ENCODE measurements at regions not wholly inside any gene's neighbourhood (a gene's known extent, or its start where the extent isn't known, plus 50 kb on each side); places are given as distances from the start of the nearest gene placed in this dataset.
A peak's percentile ranks its signal among the peaks of the same experiment; 100 is the strongest.

DNA sequence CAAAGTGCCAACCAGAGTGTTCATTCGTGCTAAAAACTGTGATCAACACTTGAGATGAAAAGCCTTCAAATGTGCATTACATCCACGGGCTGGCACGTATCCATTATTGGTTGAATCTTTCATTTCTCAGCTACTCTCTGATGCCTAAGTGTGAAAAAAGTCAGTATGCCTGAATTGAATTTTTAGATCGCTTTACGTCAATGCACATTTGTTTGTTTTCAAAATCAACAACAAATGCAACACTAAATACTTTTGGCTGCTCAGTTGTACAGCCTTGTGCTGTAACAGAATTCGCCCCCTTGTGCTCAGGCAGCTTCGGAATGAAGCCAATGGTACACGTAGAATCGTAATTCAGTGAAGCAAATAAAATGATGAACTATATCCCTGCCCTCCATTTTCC is 446.5 kb upstream of the NRP1 start:
- Histone ChIP-seq H2AK5ac (ENCODE audit: low read length) (no peak overlapping the region), H2AFZ (ENCODE audit: insufficient read depth, low read length, poor library complexity) (no peak overlapping the region), H3K9me3 (ENCODE audit: insufficient read depth, low read depth, low read length) (no peaks in the 10 kb centered on the region), H2BK12ac (ENCODE audit: low read length) (no peak overlapping the region), H4K8ac (ENCODE audit: low read depth, low read length) (no peak overlapping the region), H3K23ac (ENCODE audit: low read length) (no peak overlapping the region), H4K12ac (ENCODE audit: low read depth, low read length) (no peak overlapping the region), H3K27me3 (ENCODE audit: insufficient read depth, low read length) (no peaks in the 10 kb centered on the region), H3K27ac (ENCODE audit: low read depth, low read length) (no peak overlapping the region), H3K36me3 (ENCODE audit: control insufficient read depth in 1 of 2, insufficient read depth in 2 of 2, low read length in 2 of 2) (no peaks in the 10 kb centered on the region), H3K4me1 (ENCODE audit: control insufficient read depth in 1 of 2, insufficient read depth in 2 of 2, low read length in 2 of 2) (no peaks in the 10 kb centered on the region), H3K18ac (ENCODE audit: low read length) (no peak overlapping the region), H3K14ac (ENCODE audit: low read length) (no peak overlapping the region), H4K91ac (ENCODE audit: low read depth, low read length) (no peak overlapping the region), H2BK5ac (ENCODE audit: low read depth, low read length, poor library complexity) (no peak overlapping the region), H3K4me2 (ENCODE audit: low read length) (no peak overlapping the region), H3K4me3 (ENCODE audit: low read depth, low read length) (no peak overlapping the region), H3K79me2 (ENCODE audit: control insufficient read depth, insufficient read depth, low read length, poor library complexity) (no peaks in the 10 kb centered on the region), H3K9ac (ENCODE audit: low read length) (no peak overlapping the region), H2BK120ac (ENCODE audit: insufficient read depth, low read length, poor library complexity) (no peak overlapping the region), H3K79me1 (ENCODE audit: low read length) (no peaks in the 10 kb centered on the region), H3K4ac (ENCODE audit: low read depth, low read length) (no peak overlapping the region)
- no CpG with 5 or more reads among the region's 9 CpGs for WGBS (ENCODE audit: extremely low coverage, insufficient coverage, insufficient read length)
- peak in 1 of 2 donors; percentile 21 for DNase-seq

DNA sequence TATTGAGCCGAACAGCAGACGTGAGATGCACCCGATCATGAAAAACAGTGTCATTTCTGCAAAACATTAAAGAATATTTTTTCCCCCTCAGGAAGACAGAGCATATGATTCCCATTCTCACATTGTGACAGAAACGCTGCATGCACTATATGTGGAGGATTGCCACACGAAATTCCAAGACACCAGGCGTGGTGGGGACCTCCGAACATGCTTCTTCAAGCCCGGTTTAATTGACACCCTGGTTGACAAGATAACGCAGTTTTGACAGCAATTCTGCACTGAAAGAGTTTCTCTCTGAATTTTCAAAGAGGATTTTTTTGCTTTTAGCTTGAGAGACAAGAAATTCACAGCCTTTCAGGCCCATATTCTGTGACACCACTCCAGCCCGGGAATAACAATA is 442.8 kb upstream of the NRP1 start:
- H2AFZ ChIP-seq (ENCODE audit: insufficient read depth, low read length, poor library complexity) = no peak overlapping the region
- no peak overlapping the region for H2BK120ac ChIP-seq (ENCODE audit: insufficient read depth, low read length, poor library complexity)
- H3K27ac ChIP-seq (ENCODE audit: low read depth, low read length) = no peak overlapping the region
- no peak overlapping the region for H4K8ac ChIP-seq (ENCODE audit: low read depth, low read length)
- no peak overlapping the region for H3K18ac ChIP-seq (ENCODE audit: low read length)
- H3K23ac ChIP-seq (ENCODE audit: low read length) = no peak overlapping the region
- H3K9ac ChIP-seq (ENCODE audit: low read length) = no peak overlapping the region
- no peaks in the 10 kb centered on the region for H3K27me3 ChIP-seq (ENCODE audit: insufficient read depth, low read length)
- H2BK5ac ChIP-seq (ENCODE audit: low read depth, low read length, poor library complexity) = no peak overlapping the region
- no peak overlapping the region for H2BK12ac ChIP-seq (ENCODE audit: low read length)
- no peak overlapping the region for H3K14ac ChIP-seq (ENCODE audit: low read length)
- H3K4ac ChIP-seq (ENCODE audit: low read depth, low read length) = no peak overlapping the region
- no peak overlapping the region for H3K4me3 ChIP-seq (ENCODE audit: low read depth, low read length)
- H3K36me3 ChIP-seq (ENCODE audit: control insufficient read depth in 1 of 2, insufficient read depth in 2 of 2, low read length in 2 of 2) = no peaks in the 10 kb centered on the region
- H3K9me3 ChIP-seq (ENCODE audit: insufficient read depth, low read depth, low read length) = no peaks in the 10 kb centered on the region
- H4K91ac ChIP-seq (ENCODE audit: low read depth, low read length) = no peak overlapping the region
- no peak overlapping the region for H2AK5ac ChIP-seq (ENCODE audit: low read length)
- no peak for DNase-seq
- no peak overlapping the region for H3K4me2 ChIP-seq (ENCODE audit: low read length)
- no peak overlapping the region for H4K12ac ChIP-seq (ENCODE audit: low read depth, low read length)
- H3K79me1 ChIP-seq (ENCODE audit: low read length) = no peaks in the 10 kb centered on the region
- no CpG with 5 or more reads among the region's 10 CpGs for WGBS (ENCODE audit: extremely low coverage, insufficient coverage, insufficient read length)
- no peaks in the 10 kb centered on the region for H3K79me2 ChIP-seq (ENCODE audit: control insufficient read depth, insufficient read depth, low read length, poor library complexity)
- H3K4me1 ChIP-seq (ENCODE audit: control insufficient read depth in 1 of 2, insufficient read depth in 2 of 2, low read length in 2 of 2) = peaks cover 0 to 2% of the 10 kb centered on the region in 2 experiments

DNA sequence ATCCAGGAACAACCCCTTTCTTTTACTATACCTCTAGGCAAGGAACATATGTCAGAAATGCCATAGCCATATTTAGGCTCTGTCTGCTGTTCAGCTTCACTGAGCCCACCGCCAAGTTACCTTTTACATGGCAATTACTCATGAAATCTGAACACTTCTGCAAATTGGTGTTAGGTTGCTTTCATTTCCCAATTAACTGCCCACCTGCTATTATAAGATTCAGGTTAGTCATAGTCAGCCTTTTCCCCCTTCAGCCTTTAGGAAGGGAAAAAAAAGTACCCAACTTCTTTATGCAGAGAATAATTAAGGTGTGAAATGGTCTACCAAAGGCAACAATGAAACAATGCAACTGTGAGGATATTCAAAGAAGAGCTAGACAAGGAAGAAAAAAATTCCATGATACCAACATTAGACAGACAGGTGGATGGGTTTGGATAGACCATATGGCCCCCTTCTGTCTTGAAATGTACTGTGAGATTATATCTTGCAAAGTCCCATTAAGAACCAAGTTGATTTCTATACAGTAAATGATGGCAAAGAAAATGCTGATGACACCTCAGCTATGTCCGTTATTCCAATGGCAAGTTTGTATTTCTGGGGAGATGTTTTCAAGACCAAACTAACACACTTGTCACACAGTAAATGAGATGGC is 442.1 kb upstream of the NRP1 start:
- H2BK5ac ChIP-seq (ENCODE audit: low read depth, low read length, poor library complexity) = no peak overlapping the region
- H3K9me3 ChIP-seq (ENCODE audit: insufficient read depth, low read depth, low read length) = no peaks in the 10 kb centered on the region
- no peaks in the 10 kb centered on the region for H3K79me2 ChIP-seq (ENCODE audit: control insufficient read depth, insufficient read depth, low read length, poor library complexity)
- H3K4ac ChIP-seq (ENCODE audit: low read depth, low read length) = no peak overlapping the region
- no peak overlapping the region for H4K91ac ChIP-seq (ENCODE audit: low read depth, low read length)
- WGBS (ENCODE audit: extremely low coverage, insufficient coverage, insufficient read length) = no CpG with 5 or more reads among the region's 2 CpGs
- no peak overlapping the region for H3K18ac ChIP-seq (ENCODE audit: low read length)
- no peak overlapping the region for H4K12ac ChIP-seq (ENCODE audit: low read depth, low read length)
- no peak overlapping the region for H2BK12ac ChIP-seq (ENCODE audit: low read length)
- no peak overlapping the region for H3K14ac ChIP-seq (ENCODE audit: low read length)
- no peak overlapping the region for H3K4me2 ChIP-seq (ENCODE audit: low read length)
- H2AK5ac ChIP-seq (ENCODE audit: low read length) = no peak overlapping the region
- H2BK120ac ChIP-seq (ENCODE audit: insufficient read depth, low read length, poor library complexity) = no peak overlapping the region
- H3K4me3 ChIP-seq (ENCODE audit: low read depth, low read length) = no peak overlapping the region
- DNase-seq = no peak
- H2AFZ ChIP-seq (ENCODE audit: insufficient read depth, low read length, poor library complexity) = no peak overlapping the region
- H3K9ac ChIP-seq (ENCODE audit: low read length) = no peak overlapping the region
- H3K23ac ChIP-seq (ENCODE audit: low read length) = no peak overlapping the region
- H4K8ac ChIP-seq (ENCODE audit: low read depth, low read length) = no peak overlapping the region
- H3K4me1 ChIP-seq (ENCODE audit: control insufficient read depth in 1 of 2, insufficient read depth in 2 of 2, low read length in 2 of 2) = peaks cover 0 to 2% of the 10 kb centered on the region in 2 experiments
- H3K79me1 ChIP-seq (ENCODE audit: low read length) = no peaks in the 10 kb centered on the region
- H3K36me3 ChIP-seq (ENCODE audit: control insufficient read depth in 1 of 2, insufficient read depth in 2 of 2, low read length in 2 of 2) = no peaks in the 10 kb centered on the region
- H3K27me3 ChIP-seq (ENCODE audit: insufficient read depth, low read length) = no peaks in the 10 kb centered on the region
- no peak overlapping the region for H3K27ac ChIP-seq (ENCODE audit: low read depth, low read length)

DNA sequence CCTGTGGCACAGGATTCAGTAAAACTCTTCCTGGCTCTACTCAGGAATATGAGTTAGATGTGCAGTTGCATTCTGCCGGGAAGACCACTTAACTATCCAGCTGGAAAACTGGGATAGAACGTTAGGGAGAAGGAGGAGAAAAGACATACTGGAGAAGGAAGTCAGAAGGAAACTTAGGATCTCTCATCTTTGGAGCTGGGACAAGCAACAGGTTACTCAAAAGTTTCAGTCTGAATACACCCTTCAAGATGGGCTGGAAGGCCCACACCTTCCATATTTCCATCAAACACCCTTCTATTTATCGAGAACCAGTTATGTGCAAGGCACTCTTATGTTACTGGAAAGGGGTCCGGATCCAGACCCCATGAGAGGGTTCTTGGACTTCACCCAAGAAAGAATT is 440.4 kb upstream of the NRP1 start:
- Histone ChIP-seq H3K4ac (ENCODE audit: low read depth, low read length) (no peak overlapping the region), H3K23ac (ENCODE audit: low read length) (no peak overlapping the region), H4K8ac (ENCODE audit: low read depth, low read length) (no peak overlapping the region), H2AK5ac (ENCODE audit: low read length) (no peak overlapping the region), H4K91ac (ENCODE audit: low read depth, low read length) (no peak overlapping the region), H3K4me3 (ENCODE audit: low read depth, low read length) (no peak overlapping the region), H3K36me3 (ENCODE audit: control insufficient read depth in 1 of 2, insufficient read depth in 2 of 2, low read length in 2 of 2) (no peaks in the 10 kb centered on the region), H4K12ac (ENCODE audit: low read depth, low read length) (no peak overlapping the region), H3K27me3 (ENCODE audit: insufficient read depth, low read length) (no peaks in the 10 kb centered on the region), H3K9me3 (ENCODE audit: insufficient read depth, low read depth, low read length) (no peaks in the 10 kb centered on the region), H2BK120ac (ENCODE audit: insufficient read depth, low read length, poor library complexity) (no peak overlapping the region), H2BK12ac (ENCODE audit: low read length) (no peak overlapping the region), H2AFZ (ENCODE audit: insufficient read depth, low read length, poor library complexity) (no peak overlapping the region), H3K79me1 (ENCODE audit: low read length) (no peaks in the 10 kb centered on the region), H3K18ac (ENCODE audit: low read length) (no peak overlapping the region), H3K79me2 (ENCODE audit: control insufficient read depth, insufficient read depth, low read length, poor library complexity) (no peaks in the 10 kb centered on the region), H3K14ac (ENCODE audit: low read length) (no peak overlapping the region), H3K4me1 (ENCODE audit: control insufficient read depth in 1 of 2, insufficient read depth in 2 of 2, low read length in 2 of 2) (peaks cover 0 to 2% of the 10 kb centered on the region in 2 experiments), H2BK5ac (ENCODE audit: low read depth, low read length, poor library complexity) (no peak overlapping the region), H3K9ac (ENCODE audit: low read length) (no peak overlapping the region), H3K27ac (ENCODE audit: low read depth, low read length) (no peak overlapping the region), H3K4me2 (ENCODE audit: low read length) (no peak overlapping the region)
- no CpG with 5 or more reads among the region's 4 CpGs for WGBS (ENCODE audit: extremely low coverage, insufficient coverage, insufficient read length)
- no peak for DNase-seq

Data from trophoblast cell (in vitro differentiated cells and primary cell).